WTC11 (cell line): ENCODE measurements at regions not wholly inside any gene's neighbourhood (a gene's known extent, or its start where the extent isn't known, plus 50 kb on each side); places are given as distances from the start of the nearest gene placed in this dataset.

Experiments
- ATAC-seq: fragments of 200-7000 bp; cut with Tn5 transposase; 2 replicates; pipeline ENCODE4 v1.10.0; 2021; ENCODE audit warnings: mild to moderate bottlenecking, moderate library complexity
- CTCF ChIA-PET: fragments of 300-600 bp; sonication (Branson Sonifier 250); formaldehyde crosslinking; loops from one replicate; lab custom pipeline; 2021; ENCODE audit warnings: antibody characterized with exemption; lab: Charles Lee
- POLR2A ChIA-PET: fragments of 350-600 bp; sonication (Branson Sonifier 250); formaldehyde crosslinking; loops from one replicate; lab custom pipeline; 2021; ENCODE audit warnings: antibody characterized with exemption; lab: Charles Lee
- DNase-seq: peaks from one replicate; pipeline ENCODE4 v3.0.0; 2021; ENCODE audit warnings: low spot score
- H3K27ac Mint-ChIP-seq: 2 replicates; pipeline ENCODE4 v1.8.0; 2021; ENCODE audit warnings: mixed read lengths
- H3K27me3 Mint-ChIP-seq: 2 replicates; pipeline ENCODE4 v1.8.0; 2021; ENCODE audit warnings: low read depth, mild to moderate bottlenecking, moderate library complexity, mixed read lengths
- H3K36me3 Mint-ChIP-seq: 2 replicates; pipeline ENCODE4 v1.8.0; 2021; ENCODE audit warnings: mixed read lengths
- H3K4me1 Mint-ChIP-seq: 2 replicates; pipeline ENCODE4 v1.8.0; 2022; ENCODE audit warnings: mixed read lengths
- H3K4me3 Mint-ChIP-seq: 2 replicates; pipeline ENCODE4 v1.8.0; 2021; ENCODE audit warnings: mild to moderate bottlenecking, moderate library complexity, mixed read lengths
- H3K9me3 Mint-ChIP-seq: 2 replicates; pipeline ENCODE4 v1.8.0; 2021; ENCODE audit warnings: mixed read lengths
- ATF2 ChIP-seq: sonication (generic); formaldehyde crosslinking; IDR thresholded peaks from 2 replicates; pipeline ENCODE4 v1.8.1; 2022; ENCODE audit warnings: low read depth, missing genetic modification reagents, borderline replicate concordance
- GTF2I ChIP-seq: fragments of 250-450 bp; sonication (Bioruptor Pico); conservative IDR thresholded peaks from 2 replicates; pipeline ENCODE4 v1.4.0; 2021; ENCODE audit warnings: mild to moderate bottlenecking
- IRF1 ChIP-seq: sonication (generic); formaldehyde crosslinking; IDR thresholded peaks from 2 replicates; pipeline ENCODE4 v1.8.0; 2023; ENCODE audit warnings: missing genetic modification reagents
- OVOL2 ChIP-seq: fragments of 250-450 bp; sonication (Bioruptor Pico); IDR thresholded peaks from 2 replicates; pipeline ENCODE4 v1.9.0; 2021; ENCODE audit warnings: mild to moderate bottlenecking, borderline replicate concordance
- PRRX2 ChIP-seq: fragments of 250-450 bp; sonication (Bioruptor Pico); IDR thresholded peaks from 2 replicates; pipeline ENCODE4 v1.8.0; 2021; ENCODE audit warnings: mild to moderate bottlenecking
- RORB ChIP-seq: fragments of 250-450 bp; sonication (Bioruptor Pico); IDR thresholded peaks from 2 replicates; pipeline ENCODE4 v1.9.0; 2021; ENCODE audit warnings: mild to moderate bottlenecking
- SMAD3 ChIP-seq: sonication (generic); formaldehyde crosslinking; IDR thresholded peaks from 2 replicates; pipeline ENCODE4 v1.8.0; 2022; ENCODE audit warnings: missing genetic modification reagents, mild to moderate bottlenecking, borderline replicate concordance
- USF1 ChIP-seq: sonication (generic); formaldehyde crosslinking; IDR thresholded peaks from 2 replicates; pipeline ENCODE4 v1.8.0; 2022; ENCODE audit warnings: mild to moderate bottlenecking, missing genetic modification reagents
- ZNF219 ChIP-seq: sonication (generic); formaldehyde crosslinking; IDR thresholded peaks from 2 replicates; pipeline ENCODE4 v1.8.0; 2023; ENCODE audit warnings: missing genetic modification reagents, mild to moderate bottlenecking, borderline replicate concordance
- TF ChIP-seq, protein P1 (sequence below): sonication (generic); formaldehyde crosslinking; IDR thresholded peaks from 2 replicates; pipeline ENCODE4 v1.8.0; 2023; ENCODE audit warnings: mild to moderate bottlenecking, missing genetic modification reagents
- TF ChIP-seq, protein P2 (sequence below): sonication (generic); formaldehyde crosslinking; IDR thresholded peaks from 2 replicates; pipeline ENCODE4 v1.8.0; 2022; ENCODE audit warnings: missing genetic modification reagents
- TF ChIP-seq, protein P3 (sequence below): sonication (generic); formaldehyde crosslinking; IDR thresholded peaks from 2 replicates; pipeline ENCODE4 v1.8.0; 2022; ENCODE audit warnings: mild to moderate bottlenecking, missing genetic modification reagents
- TF ChIP-seq, protein P4 (sequence below): sonication (generic); formaldehyde crosslinking; IDR thresholded peaks from 2 replicates; pipeline ENCODE4 v1.8.1; 2023; ENCODE audit warnings: mild to moderate bottlenecking, missing genetic modification reagents
- TF ChIP-seq, protein P5 (sequence below): sonication (generic); formaldehyde crosslinking; IDR thresholded peaks from 2 replicates; pipeline ENCODE4 v1.8.1; 2022; ENCODE audit warnings: mild to moderate bottlenecking, moderate library complexity, missing genetic modification reagents
- TF ChIP-seq, protein P6 (sequence below): sonication (generic); formaldehyde crosslinking; IDR thresholded peaks from 2 replicates; pipeline ENCODE4 v1.8.0; 2022; ENCODE audit warnings: mild to moderate bottlenecking, missing genetic modification reagents

DNA sequence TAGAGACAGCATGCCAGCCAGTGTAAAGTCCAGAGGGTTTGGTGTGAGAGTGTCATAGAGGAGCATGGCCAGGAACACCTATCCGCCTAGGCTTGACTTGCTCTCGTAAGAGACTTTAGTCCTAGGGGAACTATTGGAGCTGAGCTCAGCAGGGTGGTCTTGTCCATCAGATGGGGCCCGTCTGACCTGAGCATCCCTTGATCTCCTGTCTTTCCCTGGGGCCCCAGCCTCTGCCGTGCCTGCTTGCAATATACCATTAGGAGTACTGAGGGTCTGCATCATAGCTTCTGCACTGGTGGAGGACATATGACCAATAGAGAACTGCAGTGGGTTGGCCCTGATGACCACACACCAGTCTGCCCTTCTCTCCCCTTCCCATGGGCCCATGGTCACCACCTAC lies 251.0 kb downstream of the TUSC1 start (continued):
- TF ChIP-seq, protein P1, sequence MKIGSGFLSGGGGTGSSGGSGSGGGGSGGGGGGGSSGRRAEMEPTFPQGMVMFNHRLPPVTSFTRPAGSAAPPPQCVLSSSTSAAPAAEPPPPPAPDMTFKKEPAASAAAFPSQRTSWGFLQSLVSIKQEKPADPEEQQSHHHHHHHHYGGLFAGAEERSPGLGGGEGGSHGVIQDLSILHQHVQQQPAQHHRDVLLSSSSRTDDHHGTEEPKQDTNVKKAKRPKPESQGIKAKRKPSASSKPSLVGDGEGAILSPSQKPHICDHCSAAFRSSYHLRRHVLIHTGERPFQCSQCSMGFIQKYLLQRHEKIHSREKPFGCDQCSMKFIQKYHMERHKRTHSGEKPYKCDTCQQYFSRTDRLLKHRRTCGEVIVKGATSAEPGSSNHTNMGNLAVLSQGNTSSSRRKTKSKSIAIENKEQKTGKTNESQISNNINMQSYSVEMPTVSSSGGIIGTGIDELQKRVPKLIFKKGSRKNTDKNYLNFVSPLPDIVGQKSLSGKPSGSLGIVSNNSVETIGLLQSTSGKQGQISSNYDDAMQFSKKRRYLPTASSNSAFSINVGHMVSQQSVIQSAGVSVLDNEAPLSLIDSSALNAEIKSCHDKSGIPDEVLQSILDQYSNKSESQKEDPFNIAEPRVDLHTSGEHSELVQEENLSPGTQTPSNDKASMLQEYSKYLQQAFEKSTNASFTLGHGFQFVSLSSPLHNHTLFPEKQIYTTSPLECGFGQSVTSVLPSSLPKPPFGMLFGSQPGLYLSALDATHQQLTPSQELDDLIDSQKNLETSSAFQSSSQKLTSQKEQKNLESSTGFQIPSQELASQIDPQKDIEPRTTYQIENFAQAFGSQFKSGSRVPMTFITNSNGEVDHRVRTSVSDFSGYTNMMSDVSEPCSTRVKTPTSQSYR, result no peak
- TF ChIP-seq, protein P2, sequence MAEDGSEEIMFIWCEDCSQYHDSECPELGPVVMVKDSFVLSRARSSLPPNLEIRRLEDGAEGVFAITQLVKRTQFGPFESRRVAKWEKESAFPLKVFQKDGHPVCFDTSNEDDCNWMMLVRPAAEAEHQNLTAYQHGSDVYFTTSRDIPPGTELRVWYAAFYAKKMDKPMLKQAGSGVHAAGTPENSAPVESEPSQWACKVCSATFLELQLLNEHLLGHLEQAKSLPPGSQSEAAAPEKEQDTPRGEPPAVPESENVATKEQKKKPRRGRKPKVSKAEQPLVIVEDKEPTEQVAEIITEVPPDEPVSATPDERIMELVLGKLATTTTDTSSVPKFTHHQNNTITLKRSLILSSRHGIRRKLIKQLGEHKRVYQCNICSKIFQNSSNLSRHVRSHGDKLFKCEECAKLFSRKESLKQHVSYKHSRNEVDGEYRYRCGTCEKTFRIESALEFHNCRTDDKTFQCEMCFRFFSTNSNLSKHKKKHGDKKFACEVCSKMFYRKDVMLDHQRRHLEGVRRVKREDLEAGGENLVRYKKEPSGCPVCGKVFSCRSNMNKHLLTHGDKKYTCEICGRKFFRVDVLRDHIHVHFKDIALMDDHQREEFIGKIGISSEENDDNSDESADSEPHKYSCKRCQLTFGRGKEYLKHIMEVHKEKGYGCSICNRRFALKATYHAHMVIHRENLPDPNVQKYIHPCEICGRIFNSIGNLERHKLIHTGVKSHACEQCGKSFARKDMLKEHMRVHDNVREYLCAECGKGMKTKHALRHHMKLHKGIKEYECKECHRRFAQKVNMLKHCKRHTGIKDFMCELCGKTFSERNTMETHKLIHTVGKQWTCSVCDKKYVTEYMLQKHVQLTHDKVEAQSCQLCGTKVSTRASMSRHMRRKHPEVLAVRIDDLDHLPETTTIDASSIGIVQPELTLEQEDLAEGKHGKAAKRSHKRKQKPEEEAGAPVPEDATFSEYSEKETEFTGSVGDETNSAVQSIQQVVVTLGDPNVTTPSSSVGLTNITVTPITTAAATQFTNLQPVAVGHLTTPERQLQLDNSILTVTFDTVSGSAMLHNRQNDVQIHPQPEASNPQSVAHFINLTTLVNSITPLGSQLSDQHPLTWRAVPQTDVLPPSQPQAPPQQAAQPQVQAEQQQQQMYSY (CRISPR knock-in tag), result no peak
- TF ChIP-seq, protein P3, sequence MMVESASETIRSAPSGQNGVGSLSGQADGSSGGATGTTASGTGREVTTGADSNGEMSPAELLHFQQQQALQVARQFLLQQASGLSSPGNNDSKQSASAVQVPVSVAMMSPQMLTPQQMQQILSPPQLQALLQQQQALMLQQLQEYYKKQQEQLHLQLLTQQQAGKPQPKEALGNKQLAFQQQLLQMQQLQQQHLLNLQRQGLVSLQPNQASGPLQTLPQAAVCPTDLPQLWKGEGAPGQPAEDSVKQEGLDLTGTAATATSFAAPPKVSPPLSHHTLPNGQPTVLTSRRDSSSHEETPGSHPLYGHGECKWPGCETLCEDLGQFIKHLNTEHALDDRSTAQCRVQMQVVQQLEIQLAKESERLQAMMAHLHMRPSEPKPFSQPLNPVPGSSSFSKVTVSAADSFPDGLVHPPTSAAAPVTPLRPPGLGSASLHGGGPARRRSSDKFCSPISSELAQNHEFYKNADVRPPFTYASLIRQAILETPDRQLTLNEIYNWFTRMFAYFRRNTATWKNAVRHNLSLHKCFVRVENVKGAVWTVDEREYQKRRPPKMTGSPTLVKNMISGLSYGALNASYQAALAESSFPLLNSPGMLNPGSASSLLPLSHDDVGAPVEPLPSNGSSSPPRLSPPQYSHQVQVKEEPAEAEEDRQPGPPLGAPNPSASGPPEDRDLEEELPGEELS (CRISPR knock-in tag), result no peak
- TF ChIP-seq ATF2 (CRISPR knock-in tag), result no peak
- TF ChIP-seq, protein P4, sequence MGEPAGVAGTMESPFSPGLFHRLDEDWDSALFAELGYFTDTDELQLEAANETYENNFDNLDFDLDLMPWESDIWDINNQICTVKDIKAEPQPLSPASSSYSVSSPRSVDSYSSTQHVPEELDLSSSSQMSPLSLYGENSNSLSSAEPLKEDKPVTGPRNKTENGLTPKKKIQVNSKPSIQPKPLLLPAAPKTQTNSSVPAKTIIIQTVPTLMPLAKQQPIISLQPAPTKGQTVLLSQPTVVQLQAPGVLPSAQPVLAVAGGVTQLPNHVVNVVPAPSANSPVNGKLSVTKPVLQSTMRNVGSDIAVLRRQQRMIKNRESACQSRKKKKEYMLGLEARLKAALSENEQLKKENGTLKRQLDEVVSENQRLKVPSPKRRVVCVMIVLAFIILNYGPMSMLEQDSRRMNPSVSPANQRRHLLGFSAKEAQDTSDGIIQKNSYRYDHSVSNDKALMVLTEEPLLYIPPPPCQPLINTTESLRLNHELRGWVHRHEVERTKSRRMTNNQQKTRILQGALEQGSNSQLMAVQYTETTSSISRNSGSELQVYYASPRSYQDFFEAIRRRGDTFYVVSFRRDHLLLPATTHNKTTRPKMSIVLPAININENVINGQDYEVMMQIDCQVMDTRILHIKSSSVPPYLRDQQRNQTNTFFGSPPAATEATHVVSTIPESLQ (CRISPR knock-in tag), result no peak

DNA sequence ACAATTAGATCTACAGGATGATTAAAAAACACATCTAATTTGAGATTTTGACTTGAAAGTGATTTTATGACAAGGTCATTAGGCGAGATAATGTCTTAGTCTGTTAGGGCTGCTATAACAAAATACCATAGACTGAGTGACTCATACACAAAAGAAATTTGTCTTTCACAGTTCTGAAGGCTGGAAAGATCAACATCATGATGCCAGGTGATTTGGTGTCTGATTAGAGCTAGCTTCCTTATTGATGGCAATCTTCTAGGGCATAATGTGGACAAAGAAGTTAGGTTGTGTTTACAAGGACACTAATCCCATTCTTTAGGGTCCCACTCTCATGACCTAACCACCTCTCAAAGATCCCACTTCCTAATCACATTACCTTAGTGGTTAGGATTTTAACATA lies 256.7 kb downstream of the TUSC1 start:
- ChIA-PET POLR2A (no interaction called here), CTCF (no interaction called here)
- Mint-ChIP-seq H3K4me3 (no peak overlapping the region), H3K27me3 (peaks cover 3% of the 10 kb centered on the region), H3K9me3 (peaks cover 32% of the 10 kb centered on the region), H3K36me3 (peaks cover 12% of the 10 kb centered on the region), H3K27ac (no peak overlapping the region), H3K4me1 (no peaks in the 10 kb centered on the region)
- DNase-seq (no peak), ATAC-seq (no peak)
- TF ChIP-seq RORB (CRISPR knock-in tag) (no peak), ZNF219 (no peak), PRRX2 (no peak), SMAD3 (CRISPR knock-in tag) (no peak), OVOL2 (CRISPR knock-in tag) (no peak), IRF1 (CRISPR knock-in tag) (no peak), USF1 (no peak), GTF2I (CRISPR knock-in tag) (no peak)
- TF ChIP-seq, protein P5, sequence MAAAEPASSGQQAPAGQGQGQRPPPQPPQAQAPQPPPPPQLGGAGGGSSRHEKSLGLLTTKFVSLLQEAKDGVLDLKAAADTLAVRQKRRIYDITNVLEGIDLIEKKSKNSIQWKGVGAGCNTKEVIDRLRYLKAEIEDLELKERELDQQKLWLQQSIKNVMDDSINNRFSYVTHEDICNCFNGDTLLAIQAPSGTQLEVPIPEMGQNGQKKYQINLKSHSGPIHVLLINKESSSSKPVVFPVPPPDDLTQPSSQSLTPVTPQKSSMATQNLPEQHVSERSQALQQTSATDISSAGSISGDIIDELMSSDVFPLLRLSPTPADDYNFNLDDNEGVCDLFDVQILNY (CRISPR knock-in tag), result no peak
- TF ChIP-seq, protein P6, sequence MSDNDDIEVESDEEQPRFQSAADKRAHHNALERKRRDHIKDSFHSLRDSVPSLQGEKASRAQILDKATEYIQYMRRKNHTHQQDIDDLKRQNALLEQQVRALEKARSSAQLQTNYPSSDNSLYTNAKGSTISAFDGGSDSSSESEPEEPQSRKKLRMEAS (CRISPR knock-in tag), result no peak
